Embryonic facial prominence (tissue), 1 donor: ENCODE measurements at regions not wholly inside any gene's neighbourhood (a gene's known extent, or its start where the extent isn't known, plus 50 kb on each side); places are given as distances from the start of the nearest gene placed in this dataset.

Experiments used
- DNase-seq: peaks from one replicate; pipeline ENCODE4 v3.0.0-alpha.2; 2016; ENCODE audit errors: extremely low spot score

DNA sequence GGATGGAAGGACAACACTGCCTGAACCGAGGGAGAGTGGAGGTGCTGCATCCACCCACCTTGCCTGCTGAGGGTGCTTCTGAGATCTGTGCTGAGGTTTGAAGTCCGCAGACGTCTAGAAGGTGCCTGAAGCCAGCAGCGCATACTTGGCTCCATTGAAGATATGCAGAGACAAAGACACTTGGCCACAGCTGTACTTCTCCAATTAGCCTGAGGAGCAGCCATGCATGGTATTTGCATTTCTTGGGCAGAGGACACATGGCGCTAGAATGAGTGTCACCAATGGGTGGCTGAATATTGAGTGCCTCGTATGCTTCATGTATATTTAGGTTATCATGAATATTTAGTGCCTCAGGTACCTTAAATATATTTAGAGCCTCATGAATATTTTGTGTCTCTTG lies 128.7 kb upstream of the ATP6AP2 start:
- no peak for DNase-seq

DNA sequence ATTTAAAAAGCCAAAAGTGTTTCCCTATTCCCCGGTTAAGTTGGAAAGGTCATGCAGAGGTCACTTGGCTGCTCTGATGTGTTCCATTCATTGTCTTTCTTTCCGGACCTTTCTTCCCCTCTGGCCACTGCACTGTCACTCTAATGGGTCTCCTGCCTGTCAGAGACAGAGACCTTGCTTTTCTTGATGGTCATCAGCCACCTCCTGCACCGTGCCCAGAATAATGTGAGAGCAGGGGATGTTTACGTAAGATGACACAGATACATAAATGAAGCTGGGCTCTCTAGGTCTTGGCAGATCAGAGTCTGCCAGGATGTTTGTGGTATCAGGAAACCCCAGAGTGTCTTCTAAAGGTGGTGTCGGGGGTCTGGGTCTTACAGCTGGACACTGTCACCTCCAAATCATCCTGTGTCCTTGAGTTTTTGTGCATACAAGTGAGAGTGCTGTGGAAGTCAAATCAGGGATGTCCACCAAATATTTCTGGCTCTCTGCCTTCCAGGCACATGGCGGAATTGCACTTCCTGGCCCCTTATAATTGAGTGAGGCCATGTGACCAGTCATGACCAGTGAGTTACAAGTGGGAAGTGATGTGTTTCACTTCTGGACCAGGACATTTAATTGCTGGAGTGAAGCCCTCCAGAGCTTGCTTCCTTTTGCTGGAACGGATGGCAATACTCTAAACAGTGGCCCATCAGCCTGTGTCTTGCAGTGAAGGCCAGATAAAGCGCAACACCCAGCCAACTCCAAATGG lies 130.6 kb upstream of the ATP6AP2 start:
- DNase-seq, result no peak

DNA sequence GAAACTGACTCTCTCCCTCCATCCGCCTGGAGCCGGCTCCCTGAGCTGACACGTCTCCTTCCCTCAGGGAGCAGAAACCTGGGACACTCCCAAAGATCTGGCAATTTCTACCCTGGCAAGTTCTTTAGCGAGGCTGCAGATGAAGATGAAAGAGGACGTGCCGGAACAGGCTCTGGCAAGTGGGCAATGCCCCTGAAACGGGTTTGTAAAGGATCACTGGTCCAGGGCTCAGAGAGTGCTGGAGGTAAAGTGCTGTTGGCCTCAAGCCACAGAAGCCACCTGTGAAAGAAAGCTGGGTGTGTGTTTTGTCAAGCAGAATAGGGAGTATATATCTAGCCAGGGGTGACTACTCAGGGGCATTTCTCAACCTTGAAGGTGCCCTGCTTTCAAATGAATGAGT lies 131.4 kb upstream of the ATP6AP2 start:
- no peak for DNase-seq

DNA sequence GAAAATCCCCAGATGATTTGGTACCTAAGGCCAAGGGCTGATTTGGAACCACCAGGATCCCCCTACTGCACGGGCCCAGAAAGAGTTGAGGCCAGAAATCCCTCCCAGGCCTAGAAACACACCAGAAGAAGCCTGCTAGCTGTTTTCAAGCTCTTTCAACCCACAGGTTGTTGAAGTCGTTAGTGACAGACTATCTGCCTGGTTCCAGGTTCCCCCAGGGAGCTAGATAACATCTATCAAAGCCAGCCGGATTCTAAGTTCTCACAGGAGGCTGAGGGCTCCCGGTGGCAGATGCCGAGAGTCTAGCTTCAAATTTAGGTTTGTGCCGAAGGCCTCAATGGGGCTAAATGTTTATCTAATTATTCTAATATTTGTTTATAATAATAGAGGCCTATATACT lies 132.0 kb upstream of the ATP6AP2 start:
- no peak for DNase-seq

DNA sequence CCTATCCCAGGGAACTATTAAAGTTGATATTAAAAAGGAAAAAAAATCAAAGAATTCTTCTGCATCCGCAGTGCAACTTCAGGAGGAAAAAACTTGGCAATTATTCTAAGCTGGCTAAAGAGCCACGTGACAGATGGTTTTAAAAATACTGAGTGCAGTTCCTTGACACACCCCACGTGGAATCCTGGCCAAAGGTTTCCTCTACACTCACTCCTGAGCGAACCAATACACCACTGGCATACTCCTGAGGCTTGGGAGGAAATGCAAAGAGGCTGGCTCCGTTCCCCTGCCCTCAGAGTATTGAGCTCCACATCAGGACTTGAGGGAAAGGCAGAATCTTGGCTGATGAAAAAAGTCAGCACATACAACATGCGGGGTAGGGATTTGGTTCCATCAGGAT lies 133.8 kb upstream of the ATP6AP2 start:
- no peak for DNase-seq

DNA sequence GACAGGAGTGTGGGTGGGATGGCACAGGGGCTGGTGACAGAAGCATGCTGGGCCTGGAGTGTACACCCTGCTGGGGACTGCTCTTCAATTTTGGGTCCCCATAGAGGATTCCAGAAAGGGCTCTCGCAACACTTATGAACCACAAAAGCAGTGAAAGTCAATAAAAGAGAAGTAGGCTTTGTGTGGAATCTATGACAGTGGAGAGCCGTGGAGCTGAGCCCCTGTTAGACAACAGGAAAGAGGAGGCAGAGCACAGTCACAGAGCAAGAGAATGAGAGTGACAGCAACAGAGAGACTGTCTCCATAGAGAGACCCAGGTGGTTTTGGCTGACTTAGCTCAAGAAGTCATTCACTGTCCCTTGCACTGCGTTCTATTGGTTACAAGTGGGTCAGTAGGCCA lies 135.1 kb upstream of the ATP6AP2 start:
- no peak for DNase-seq

DNA sequence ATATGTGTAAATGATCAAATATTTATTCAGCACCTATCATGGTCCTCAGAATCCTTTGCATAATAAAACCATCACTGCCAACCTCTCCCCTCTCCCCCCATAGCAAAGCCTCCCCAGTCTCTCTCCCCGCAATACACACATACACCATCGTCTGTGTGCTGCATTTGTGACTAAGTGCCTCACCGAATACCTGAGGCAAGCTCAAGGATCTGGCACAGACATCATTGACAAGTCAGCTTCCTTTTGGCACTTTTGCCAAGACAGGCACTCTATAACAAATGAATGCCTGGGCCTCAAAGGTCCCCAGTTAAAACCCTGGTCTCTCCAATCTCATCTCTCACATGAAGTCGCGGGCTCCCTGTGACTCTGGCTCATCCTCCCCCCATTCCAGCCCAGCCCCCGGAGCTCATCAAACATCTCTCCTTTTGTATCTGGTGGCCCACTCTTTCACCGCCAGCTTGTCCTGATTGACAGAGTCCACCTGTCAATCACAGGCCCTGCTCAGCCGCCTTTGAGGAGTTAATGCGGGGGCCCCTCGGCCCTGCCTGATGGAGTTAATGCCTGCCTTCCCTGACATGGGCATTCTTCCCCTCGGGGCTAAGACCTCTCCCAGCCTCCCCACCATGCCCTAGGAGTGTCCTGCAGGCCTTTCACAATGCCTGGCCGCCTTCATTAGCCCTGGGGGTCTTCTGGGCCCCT lies 135.8 kb upstream of the ATP6AP2 start:
- DNase-seq, result no peak

DNA sequence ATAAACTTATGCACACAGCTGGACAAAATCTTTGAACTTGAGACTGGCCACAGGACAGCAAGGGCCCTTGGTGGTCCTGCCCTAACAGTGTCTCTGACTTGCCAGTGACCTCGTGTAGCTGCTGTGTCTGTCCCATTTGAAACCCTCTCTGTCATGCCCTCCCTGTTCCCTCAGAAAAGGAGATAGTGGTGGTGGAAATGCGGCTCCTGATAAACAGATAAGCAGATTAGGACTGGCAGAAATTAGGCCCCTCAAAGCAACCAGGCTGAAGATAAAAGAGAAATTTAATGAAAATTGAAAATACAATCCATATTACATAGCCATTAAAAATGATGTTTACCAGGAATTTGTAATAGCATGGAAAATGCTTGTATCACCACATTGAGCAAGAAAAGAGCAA lies 136.6 kb upstream of the ATP6AP2 start:
- DNase-seq, result no peak

DNA sequence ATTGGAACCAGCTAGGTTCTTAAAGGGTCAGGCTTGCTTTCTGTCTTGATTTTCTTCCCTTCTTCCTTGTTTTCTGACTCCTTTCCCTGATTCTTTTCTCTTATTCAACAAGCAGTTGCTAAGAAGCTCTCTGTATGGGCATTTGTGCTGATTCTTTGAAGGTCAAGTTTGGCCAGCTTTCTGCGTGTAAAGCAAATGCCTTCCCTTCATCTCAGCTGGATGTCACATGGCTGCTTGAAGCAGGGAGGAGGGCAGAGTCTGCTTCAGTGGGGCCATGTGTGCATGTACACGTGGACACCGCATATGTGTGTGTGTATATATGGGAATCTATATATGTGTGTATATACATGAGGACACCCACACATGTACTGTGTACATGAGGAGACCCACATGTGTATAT lies 139.9 kb upstream of the ATP6AP2 start:
- no peak for DNase-seq

DNA sequence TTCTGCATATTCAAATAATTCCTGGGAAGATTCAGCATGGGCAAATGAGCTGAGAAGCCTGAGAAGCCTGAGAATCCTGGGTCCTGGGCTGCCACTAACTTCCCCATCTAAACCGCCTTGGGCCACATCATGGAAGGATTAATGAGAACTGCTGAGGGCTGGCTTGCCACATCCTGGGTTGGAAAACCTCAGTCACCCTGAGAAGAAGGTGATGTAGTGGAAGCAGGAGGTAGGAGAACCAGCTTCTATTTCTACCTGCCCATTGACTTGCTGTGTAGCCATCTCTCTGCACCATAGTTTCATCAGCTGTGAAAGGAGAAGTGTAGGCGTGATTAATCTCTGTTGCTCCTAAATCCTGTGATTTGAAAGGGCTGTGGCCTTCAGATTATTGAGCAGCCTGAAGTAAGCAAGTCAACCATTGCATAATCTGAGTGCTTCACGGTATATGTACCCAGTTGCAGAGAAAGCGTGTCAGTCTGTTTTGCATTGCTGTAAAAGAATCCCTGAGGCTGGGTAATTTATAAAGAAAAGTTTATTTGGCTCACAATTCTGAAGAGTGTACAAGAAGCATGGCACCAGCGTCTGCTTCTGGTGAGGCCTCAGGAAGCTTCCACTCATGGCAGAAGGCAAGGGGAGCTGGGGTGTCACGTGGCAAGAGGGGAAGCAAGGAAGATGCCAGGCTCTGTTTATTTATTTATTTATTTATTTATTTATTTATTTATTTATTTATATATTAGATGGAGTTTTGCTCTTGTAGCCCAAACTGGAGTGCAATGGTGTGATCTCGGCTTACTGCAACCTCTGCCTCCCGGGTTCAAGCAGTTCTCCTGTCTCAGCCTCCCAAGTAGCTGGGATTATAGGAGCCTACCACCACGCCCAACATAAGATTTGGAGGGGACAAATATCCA lies 140.9 kb upstream of the ATP6AP2 start:
- no peak for DNase-seq

DNA sequence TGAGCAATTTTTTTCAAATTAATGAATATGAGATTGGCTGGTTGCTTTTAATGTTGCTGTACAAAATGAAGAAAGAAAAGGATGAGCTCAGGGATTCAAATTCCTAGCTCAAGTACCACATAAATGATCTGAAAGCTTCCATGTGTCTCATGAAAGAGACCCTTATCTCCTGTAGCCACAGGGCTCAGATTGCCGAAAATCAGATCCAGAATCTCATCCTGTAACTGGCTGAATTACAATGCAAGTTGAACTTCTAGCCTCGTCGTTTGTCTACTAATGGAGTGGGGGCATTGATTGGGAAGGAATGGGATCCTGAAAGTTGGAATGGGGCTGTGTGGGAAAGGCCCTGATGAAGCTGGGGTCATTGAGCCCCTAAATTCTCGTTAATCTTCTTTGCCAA lies 143.4 kb upstream of the ATP6AP2 start:
- DNase-seq, result no peak

DNA sequence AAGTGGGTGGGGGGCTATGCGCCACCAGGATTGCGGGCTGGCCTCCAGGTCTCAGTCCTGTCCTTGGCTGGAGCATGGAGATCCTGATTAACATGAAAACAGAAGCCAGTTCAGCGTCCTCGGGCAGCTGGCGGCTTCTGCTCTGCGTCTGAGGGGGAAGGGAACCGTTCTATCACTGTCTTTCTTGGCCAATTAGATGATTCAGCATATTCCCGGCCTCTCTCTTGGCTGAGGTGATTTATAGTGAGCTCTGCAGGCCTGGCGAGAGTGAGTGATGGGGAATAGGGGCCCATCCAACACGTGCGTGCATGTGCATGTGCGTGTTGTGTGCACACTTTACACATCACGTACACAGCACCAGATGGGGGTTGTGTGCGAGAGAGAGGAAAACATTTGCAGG lies 145.8 kb upstream of the ATP6AP2 start:
- DNase-seq, result no peak

DNA sequence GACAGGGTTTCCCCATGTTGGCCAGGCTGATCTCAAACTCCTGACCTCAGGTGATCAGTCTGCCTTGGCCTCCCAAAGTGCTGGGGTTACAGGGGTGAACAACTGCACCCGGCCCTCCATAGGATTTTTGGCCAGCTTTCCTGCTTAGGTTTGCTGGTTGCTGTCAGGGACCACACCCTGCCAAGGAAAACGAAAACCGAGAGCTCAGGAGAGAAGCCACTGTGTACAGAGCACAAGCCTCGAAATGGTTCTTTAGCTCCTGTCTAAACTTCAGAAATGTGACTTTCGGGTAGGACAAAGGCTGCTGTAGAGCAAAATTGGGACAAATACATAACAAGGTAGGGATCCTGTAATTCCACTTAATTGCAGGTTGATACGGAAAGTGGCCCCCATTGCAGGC lies 146.3 kb upstream of the ATP6AP2 start:
- no peak for DNase-seq

DNA sequence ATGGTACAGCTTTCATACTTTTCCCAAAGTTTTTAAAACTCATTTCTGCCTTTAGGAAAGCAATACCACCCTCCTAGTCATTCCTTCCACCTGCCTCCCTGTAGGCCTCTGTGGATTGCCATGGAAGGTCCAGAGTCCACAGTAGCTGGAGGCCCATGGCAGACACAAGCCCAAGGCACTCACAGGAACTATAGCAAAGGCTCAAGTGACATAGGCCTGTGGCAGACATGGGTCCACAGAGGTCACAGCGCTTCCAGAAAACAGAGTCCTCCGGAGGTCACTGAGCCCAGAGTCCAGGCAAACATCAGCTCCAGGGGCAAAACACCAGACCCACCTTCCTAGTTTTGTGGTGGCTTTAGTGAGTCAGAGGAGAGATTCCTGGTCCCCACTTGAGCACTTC lies 147.6 kb upstream of the ATP6AP2 start:
- no peak for DNase-seq

DNA sequence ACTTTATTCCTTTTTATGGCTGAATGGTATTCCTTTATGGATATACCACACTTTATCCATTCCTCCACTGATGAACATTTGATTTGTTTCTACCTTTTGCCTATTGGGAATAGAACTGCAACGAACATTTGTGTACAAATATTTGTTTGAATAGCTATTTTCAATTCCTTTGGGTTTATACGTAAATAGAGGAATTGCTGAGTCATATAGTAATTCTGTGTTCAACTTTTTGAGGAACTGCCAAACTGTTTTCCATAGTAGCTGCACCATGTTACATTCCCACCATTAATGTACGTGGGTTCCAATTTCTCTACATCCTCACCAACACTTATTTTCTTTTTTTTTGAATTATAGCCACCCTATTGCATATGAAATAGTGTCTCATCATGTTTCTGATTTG lies 156.5 kb upstream of the ATP6AP2 start:
- no peak for DNase-seq

DNA sequence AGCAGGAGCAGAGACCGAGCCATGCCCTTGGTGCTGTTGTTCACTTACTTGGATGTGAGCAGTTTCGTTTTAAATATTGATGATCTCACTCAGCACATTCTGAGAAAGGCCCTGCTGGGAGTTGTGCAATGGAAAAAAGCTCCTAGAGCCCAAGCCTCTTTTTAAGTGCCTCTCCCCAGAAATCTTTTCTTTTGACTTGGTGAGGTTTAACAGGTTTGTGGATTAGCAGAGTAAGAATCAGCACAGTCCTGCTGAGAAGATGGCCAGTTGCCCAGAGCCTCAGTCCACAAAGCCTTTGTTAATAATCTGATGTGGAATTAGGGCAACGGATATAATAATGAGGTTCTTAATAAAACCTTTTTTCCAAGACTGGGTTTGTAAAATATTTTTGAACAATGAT lies 157.5 kb upstream of the ATP6AP2 start:
- DNase-seq, result no peak

DNA sequence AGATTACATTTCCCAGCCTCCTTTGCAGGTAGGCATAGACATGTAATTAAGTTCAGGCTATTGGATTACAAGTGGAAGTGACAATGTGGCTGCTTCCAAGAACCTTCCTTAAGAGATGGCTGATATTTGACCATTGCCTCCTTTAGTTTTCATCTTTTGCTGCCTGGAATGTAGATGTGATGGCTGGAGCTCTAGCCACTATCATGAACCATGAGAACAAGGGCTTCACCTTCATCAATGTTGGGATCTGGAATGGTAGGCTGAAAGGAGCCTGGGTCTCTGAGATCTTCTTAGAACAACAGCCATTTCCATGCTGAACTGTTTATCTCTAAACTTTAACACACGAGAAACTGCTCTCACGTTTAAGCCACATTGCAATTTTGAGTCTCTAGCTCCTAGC lies 158.7 kb upstream of the ATP6AP2 start:
- no peak for DNase-seq

DNA sequence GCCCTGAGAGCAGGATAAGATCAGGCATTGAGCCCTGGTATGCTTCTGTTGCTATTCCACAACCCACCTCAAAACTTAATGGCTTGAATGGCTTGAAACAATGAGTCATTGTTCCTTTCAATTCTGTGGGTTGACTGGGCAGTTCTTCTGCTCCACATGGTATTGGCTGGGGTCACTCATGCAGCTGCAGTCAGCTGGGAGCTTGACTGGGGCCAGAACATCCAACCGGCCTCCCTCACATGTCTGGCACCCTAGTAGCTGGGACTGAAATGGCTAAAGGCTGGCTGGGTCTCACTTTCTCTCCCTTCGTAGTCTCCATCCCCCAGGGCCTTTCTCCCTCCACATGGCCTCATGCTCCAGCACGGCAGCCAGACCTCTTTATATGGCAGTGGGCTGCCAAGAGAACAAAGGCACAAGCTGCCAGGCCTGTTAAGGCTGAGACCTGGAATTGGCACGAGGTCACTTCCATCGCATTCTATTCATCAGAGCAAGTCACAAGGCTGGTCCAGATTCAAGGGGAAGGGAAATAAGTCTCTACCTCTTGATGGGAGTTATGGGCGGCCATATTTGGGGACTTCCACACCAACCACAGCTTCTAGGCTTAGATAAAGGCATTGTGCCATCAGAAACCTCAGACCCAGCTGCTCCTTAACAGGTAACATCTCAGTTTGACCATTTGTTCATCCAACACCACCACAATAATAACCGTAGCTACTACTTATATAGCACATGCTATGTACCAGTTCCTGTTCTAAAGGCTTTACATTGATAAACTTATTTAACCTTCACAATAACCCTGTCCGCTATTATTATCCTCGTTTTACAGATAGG lies 159.7 kb upstream of the ATP6AP2 start:
- no peak for DNase-seq

DNA sequence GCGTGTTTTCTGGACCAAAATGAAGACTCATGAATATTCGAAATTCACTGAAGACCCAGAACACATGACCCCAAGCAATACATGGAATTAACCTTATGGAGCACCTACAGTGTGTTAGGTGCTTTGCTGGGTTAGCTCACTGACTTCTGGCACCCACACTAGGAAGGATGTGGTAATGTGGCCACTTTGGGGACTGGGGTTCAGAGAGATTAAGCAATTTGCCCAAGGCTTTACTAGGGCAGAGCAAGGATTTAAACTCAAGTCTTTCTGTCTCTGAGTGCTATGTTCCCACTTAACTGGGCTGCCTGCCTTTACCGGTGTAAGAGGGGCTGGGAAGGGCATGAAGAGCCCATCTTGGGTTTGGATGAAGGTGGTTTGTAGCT lies 162.0 kb upstream of the ATP6AP2 start:
- DNase-seq, result no peak

DNA sequence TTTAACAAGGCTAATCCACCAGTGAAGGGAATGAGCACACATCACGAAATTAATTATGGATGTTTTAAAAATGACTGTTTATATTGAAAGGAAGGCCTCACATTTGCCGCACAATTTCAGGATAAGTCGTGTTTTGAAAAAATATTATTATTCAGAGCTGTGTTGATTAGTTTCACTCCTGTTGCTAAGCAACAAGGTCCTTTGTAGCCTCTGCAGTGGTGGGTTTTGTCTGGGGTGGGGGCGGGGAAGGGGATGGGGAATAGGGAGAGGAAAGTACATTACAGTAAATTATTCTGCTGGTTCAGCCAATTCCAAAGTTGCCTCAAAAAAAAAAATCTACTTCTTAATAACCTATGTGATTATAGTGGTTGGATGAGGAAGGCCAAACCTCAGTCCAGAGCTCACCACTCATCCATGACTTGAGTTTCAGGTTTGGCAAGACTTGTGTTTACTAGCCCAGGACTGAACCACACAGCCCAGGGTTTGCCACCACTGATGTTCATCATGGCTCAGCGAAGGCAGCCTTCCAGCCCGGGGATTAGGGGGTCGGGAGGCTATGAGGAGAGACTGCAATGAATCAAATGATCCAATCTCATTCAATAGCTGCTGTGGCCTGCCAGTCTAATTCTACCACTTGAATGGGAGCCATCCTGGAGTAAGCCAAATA lies 162.5 kb upstream of the ATP6AP2 start:
- peak; percentile 27 for DNase-seq

DNA sequence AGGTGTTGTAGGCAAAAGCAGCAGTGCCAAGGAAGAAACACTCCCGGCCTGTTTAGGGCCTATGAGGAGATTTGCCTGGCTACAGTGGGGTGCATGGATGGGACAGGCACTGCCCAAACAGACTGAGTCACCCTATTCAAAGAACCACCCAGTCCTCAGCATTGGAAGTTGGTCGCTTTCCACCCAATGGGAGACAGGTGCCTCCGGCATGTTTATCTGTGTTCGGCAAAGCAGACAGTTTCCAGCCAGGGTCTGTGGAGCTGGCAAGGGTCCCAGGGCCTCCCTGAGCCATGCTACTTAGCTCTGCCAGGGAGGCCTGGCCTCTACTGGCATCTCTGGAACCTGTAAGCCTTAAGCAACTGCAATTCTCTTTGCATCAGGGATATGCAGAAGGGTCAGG lies 165.1 kb upstream of the ATP6AP2 start:
- no peak for DNase-seq
